Nephron (organoid): ENCODE measurements at regions not wholly inside any gene's neighbourhood (a gene's known extent, or its start where the extent isn't known, plus 50 kb on each side); places are given as distances from the start of the nearest gene placed in this dataset.

Experiments used
- H3K27ac Mint-ChIP-seq, 3 experiments: 2 replicates each; pipeline ENCODE4 v1.8.0; 2020; ENCODE audit warnings: mixed read lengths in 3 of 3, mild to moderate bottlenecking in 2 of 3, moderate library complexity in 1 of 3
- H3K27me3 Mint-ChIP-seq: 2 replicates; pipeline ENCODE4 v1.8.0; 2021; ENCODE audit warnings: low read depth, mild to moderate bottlenecking, moderate library complexity, mixed read lengths
- H3K36me3 Mint-ChIP-seq: 2 replicates; pipeline ENCODE4 v1.8.0; 2020; ENCODE audit warnings: low read depth, mixed read lengths
- H3K4me1 Mint-ChIP-seq: 2 replicates; pipeline ENCODE4 v1.8.0; 2020; ENCODE audit warnings: mixed read lengths
- H3K4me3 Mint-ChIP-seq, 3 experiments: 2 replicates each; pipeline ENCODE4 v1.8.0; 2020; ENCODE audit warnings: mild to moderate bottlenecking in 3 of 3, mixed read lengths in 3 of 3, moderate library complexity in 2 of 3
- H3K9me3 Mint-ChIP-seq: 2 replicates; pipeline ENCODE4 v1.8.0; 2020; ENCODE audit warnings: mixed read lengths
- CTCF ChIP-seq, 3 experiments: fragments of 200-600 bp; sonication (generic); IDR thresholded peaks; one replicate each; pipeline ENCODE4 v1.5.0; 2021; ENCODE audit warnings: antibody characterized with exemption in 3 of 3; ENCODE audit not compliant: unreplicated experiment in 3 of 3

GRCh38 chr5:39588179-39588578 is 163.4 kb upstream of the DAB2 start:
- H3K27me3 Mint-ChIP-seq: peaks cover 4% of the 10 kb centered on the region
- H3K4me3 Mint-ChIP-seq: no peak overlapping the region
- H3K9me3 Mint-ChIP-seq: peaks cover 3% of the 10 kb centered on the region
- H3K27ac Mint-ChIP-seq: no peak overlapping the region
- H3K36me3 Mint-ChIP-seq: no peaks in the 10 kb centered on the region
- peaks cover 1% of the 10 kb centered on the region for H3K4me1 Mint-ChIP-seq
- TF ChIP-seq CTCF (IDR thresholded peaks at IDR 0.05; ENCODE audit: unreplicated experiment in 3 of 3): no peak

DNA sequence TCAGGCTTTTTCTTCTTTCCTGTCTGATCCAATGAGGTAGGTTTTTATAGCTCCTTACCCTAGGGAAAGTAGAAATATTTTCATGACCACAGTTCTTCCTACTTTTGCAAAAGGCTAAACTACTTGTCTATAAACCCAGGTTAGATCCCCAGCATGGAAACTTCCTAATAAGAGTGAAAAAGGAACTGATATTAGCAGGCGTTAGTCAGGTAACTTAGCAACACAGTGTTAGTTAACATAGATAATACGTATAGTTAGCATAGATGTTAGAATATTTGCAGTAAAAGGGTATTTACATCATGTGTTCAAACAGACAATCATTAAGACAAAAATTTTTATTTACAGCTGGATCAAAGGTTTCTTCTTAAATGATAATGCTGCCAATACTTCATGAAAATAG is 162.9 kb upstream of the DAB2 start:
- TF ChIP-seq CTCF (IDR thresholded peaks at IDR 0.05; ENCODE audit: unreplicated experiment in 3 of 3): no peak
- Mint-ChIP-seq H3K4me3 (no peak overlapping the region), H3K9me3 (peaks cover 3% of the 10 kb centered on the region)

DNA sequence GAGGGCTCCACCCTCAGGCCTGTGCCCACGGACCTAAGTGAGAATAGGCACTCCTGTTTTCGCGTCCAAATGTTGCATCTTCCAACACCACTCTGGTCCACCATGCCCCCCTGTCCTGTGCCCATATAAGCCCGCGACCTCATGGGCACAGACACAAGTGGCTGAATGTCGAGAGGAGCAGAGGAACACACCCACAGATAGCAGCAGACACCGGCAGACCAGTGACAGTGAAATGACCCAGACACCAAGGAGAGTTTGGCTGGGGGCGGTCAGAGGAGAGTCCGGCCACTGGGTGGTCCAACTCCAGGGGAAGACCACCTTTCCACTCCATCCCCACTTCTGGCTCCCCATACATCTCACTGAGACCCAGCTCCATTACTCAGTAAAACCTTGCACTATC is 161.4 kb upstream of the DAB2 start:
- Mint-ChIP-seq H3K4me1 (peaks cover 8% of the 10 kb centered on the region), H3K27ac (no peak overlapping the region), H3K36me3 (no peaks in the 10 kb centered on the region), H3K9me3 (no peaks in the 10 kb centered on the region), H3K27me3 (peaks cover 4% of the 10 kb centered on the region), H3K4me3 (no peak overlapping the region)
- TF ChIP-seq CTCF (IDR thresholded peaks at IDR 0.05; ENCODE audit: unreplicated experiment in 3 of 3): no peak

More for the DNA sequence above, 162.9 kb upstream of the DAB2 start:
- Mint-ChIP-seq H3K27me3 (peaks cover 4% of the 10 kb centered on the region), H3K27ac (no peak overlapping the region), H3K36me3 (no peaks in the 10 kb centered on the region), H3K4me1 (peaks cover 4% of the 10 kb centered on the region)

- Mint-ChIP-seq H3K27ac (no peak overlapping the region), H3K36me3 (no peaks in the 10 kb centered on the region), H3K27me3 (peaks cover 4% of the 10 kb centered on the region), H3K9me3 (no peaks in the 10 kb centered on the region), H3K4me1 (peaks cover 17% of the 10 kb centered on the region), H3K4me3 (no peak overlapping the region)
- no peak for TF ChIP-seq CTCF (IDR thresholded peaks at IDR 0.05; ENCODE audit: unreplicated experiment in 3 of 3)
Measured at GRCh38 chr5:39584927-39585326, 160.1 kb upstream of the DAB2 start.

DNA sequence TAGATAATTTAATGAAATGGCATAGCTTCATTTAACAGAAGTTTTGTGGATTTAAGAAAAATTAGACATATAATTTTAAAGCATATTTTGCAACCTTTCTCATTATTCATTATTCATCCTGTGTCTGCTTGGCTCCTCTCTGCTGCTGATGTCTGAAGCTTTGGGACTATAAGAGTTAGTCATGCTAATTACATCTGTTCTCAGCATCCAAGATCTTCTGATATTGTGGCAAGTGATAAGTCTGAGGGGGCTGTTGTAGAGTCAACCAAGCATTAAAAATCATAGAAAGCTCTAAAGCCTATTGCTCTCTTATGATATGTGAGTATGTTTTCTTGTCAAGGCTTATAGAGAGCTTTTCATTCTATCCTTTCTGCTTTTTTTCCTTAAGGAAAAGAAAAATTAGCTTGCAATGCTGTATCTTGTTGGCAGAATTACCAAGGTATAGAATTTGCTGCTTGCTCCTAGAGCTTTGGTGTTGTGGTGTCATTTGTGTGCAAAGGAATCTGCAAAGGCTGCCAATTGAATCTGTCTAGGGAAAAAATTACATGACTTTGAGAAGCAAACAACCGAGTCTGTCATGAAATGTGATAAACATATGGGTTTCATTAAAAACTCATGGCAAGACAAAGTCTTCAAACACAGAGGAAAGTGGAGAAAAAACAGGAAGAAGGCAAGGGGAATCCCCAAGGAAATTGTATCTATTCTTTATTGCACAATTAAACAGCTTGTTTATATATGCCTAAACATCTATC is 156.1 kb upstream of the DAB2 start:
- no peaks in the 10 kb centered on the region for H3K27me3 Mint-ChIP-seq
- H3K36me3 Mint-ChIP-seq: no peaks in the 10 kb centered on the region
- no peak overlapping the region for H3K4me3 Mint-ChIP-seq
- H3K4me1 Mint-ChIP-seq: peaks cover 26% of the 10 kb centered on the region
- peak overlapping the region; percentile 80 to 85 (median 84) for H3K27ac Mint-ChIP-seq
- no peak for TF ChIP-seq CTCF (IDR thresholded peaks at IDR 0.05; ENCODE audit: unreplicated experiment in 3 of 3)
- H3K9me3 Mint-ChIP-seq: no peaks in the 10 kb centered on the region

- no peaks in the 10 kb centered on the region for H3K27me3 Mint-ChIP-seq
- H3K4me3 Mint-ChIP-seq: no peak overlapping the region
- H3K27ac Mint-ChIP-seq: peak overlapping the region; percentile 48 to 80 (median 57)
- TF ChIP-seq CTCF (IDR thresholded peaks at IDR 0.05; ENCODE audit: unreplicated experiment in 3 of 3): no peak
- no peaks in the 10 kb centered on the region for H3K9me3 Mint-ChIP-seq
- no peaks in the 10 kb centered on the region for H3K36me3 Mint-ChIP-seq
- H3K4me1 Mint-ChIP-seq: peaks cover 26% of the 10 kb centered on the region
Measured at GRCh38 chr5:39579750-39580149, 155.0 kb upstream of the DAB2 start.
